H1 (cell line): ENCODE measurements at regions not wholly inside any gene's neighbourhood (a gene's known extent, or its start where the extent isn't known, plus 50 kb on each side); places are given as distances from the start of the nearest gene placed in this dataset.

Experiments used
- CTCF ChIA-PET: fragments of 300-600 bp; sonication (Branson Sonifier 250); formaldehyde crosslinking; loops from one replicate; lab custom pipeline; 2021; ENCODE audit not compliant: partially characterized antibody; lab: Charles Lee
- POLR2A ChIA-PET: fragments of 300-600 bp; sonication (Branson Sonifier 250); formaldehyde crosslinking; loops from one replicate; lab custom pipeline; 2021; ENCODE audit warnings: inconsistent platforms; ENCODE audit not compliant: partially characterized antibody; lab: Charles Lee
- DNase-seq, 2 experiments: peaks; one replicate each; pipeline versions ENCODE4 v3.0.0 to v3.0.0-alpha.2; 2010 to 2022; ENCODE audit warnings: low spot score in 2 of 2, low read depth in 1 of 2, mixed read lengths in 1 of 2
- FAIRE-seq: peaks from 2 replicates; lab custom pipeline; 2011; peaks lifted over from hg19 to GRCh38; lab: Jason Lieb, UNC
- H2AFZ ChIP-seq: 2 replicates; pipeline ENCODE4 v1.8.1; 2012; ENCODE audit warnings: low read length, inconsistent platforms
- H2AK5ac ChIP-seq: 2 replicates; pipeline ENCODE4 v1.6.1; 2013; ENCODE audit warnings: low read depth, low read length
- H2BK120ac ChIP-seq: replicated peaks from 2 replicates; pipeline ENCODE3; 2013; ENCODE audit warnings: low read depth, low read length, inconsistent platforms
- H2BK12ac ChIP-seq: 2 replicates; pipeline ENCODE4 v1.6.1; 2013; ENCODE audit warnings: low read depth, low read length
- H2BK15ac ChIP-seq: 2 replicates; pipeline ENCODE4 v1.6.1; 2013; ENCODE audit warnings: low read length
- H2BK20ac ChIP-seq: 2 replicates; pipeline ENCODE4 v1.6.1; 2013; ENCODE audit warnings: low read length
- H2BK5ac ChIP-seq: 2 replicates; pipeline ENCODE4 v1.6.1; 2013; ENCODE audit warnings: low read depth, low read length
- H3K14ac ChIP-seq: 2 replicates; pipeline ENCODE4 v1.6.1; 2013; ENCODE audit warnings: inconsistent platforms; ENCODE audit not compliant: insufficient read length
- H3K18ac ChIP-seq: 2 replicates; pipeline ENCODE4 v1.6.1; 2013; ENCODE audit warnings: low read length; ENCODE audit errors: extremely low read depth
- H3K23ac ChIP-seq: 2 replicates; pipeline ENCODE4 v1.6.1; 2013; ENCODE audit warnings: inconsistent platforms; ENCODE audit not compliant: insufficient read length
- H3K23me2 ChIP-seq: 2 replicates; pipeline ENCODE4 v1.6.1; 2013; ENCODE audit warnings: low read depth, low read length
- H3K27ac ChIP-seq: 2 replicates; pipeline ENCODE4 v1.6.1; 2011; ENCODE audit warnings: low read depth, low read length, inconsistent platforms
- H3K27me3 ChIP-seq, 4 experiments: replicated peaks in 1 of 4; 1 replicate in 1 of 4; 2 replicates in 3 of 4; pipeline versions ENCODE4 v1.6.1 to v1.8.1; 2011 to 2013; ENCODE audit warnings: low read length in 3 of 4, mild to moderate bottlenecking in 3 of 4, inconsistent platforms in 2 of 4, mixed read lengths in 2 of 4, moderate library complexity in 1 of 4; ENCODE audit not compliant: control insufficient read depth in 3 of 4, insufficient read depth in 3 of 4; ENCODE audit errors: extremely low read depth in 1 of 4
- H3K36me3 ChIP-seq, 4 experiments: 2 replicates each; pipeline versions ENCODE4 v1.6.1 to v1.8.1; 2011 to 2013; ENCODE audit warnings: mild to moderate bottlenecking in 4 of 4, low read length in 3 of 4, moderate library complexity in 2 of 4, control low read depth in 1 of 4, inconsistent platforms in 1 of 4; ENCODE audit not compliant: insufficient read depth in 4 of 4, control insufficient read depth in 2 of 4
- H3K4ac ChIP-seq: replicated peaks from 2 replicates; pipeline ENCODE3; 2013; ENCODE audit warnings: low read length, low read depth, mixed read lengths, inconsistent platforms; ENCODE audit not compliant: insufficient read length
- H3K4me1 ChIP-seq, 4 experiments: replicated peaks in 1 of 4; 1 replicate in 1 of 4; 2 replicates in 3 of 4; pipeline versions ENCODE4 v1.6.1 to v1.8.1; 2011 to 2013; ENCODE audit warnings: low read length in 3 of 4, inconsistent platforms in 2 of 4, mixed read lengths in 1 of 4; ENCODE audit not compliant: insufficient read depth in 4 of 4, control insufficient read depth in 3 of 4
- H3K4me2 ChIP-seq, 2 experiments: 2 replicates each; pipeline versions ENCODE4 v1.6.1 to v1.8.1; 2011 to 2013; ENCODE audit warnings: low read depth in 2 of 2, low read length in 2 of 2, control low read depth in 1 of 2, inconsistent platforms in 1 of 2, mild to moderate bottlenecking in 1 of 2; ENCODE audit not compliant: insufficient read depth in 1 of 2
- H3K4me3 ChIP-seq, 4 experiments: fragments of 200-600, 300-600 bp in 1 of 4; sonication (generic), shearing (Covaris generic), sonication (Bioruptor Twin) in 1 of 4; 2 replicates each; pipeline versions ENCODE4 v1.5.1 to v1.8.1; 2011 to 2016; ENCODE audit warnings: low read length in 4 of 4, low read depth in 3 of 4, control low read depth in 2 of 4, inconsistent platforms in 2 of 4, mild to moderate bottlenecking in 2 of 4, mixed read lengths in 1 of 4, moderate library complexity in 1 of 4; ENCODE audit not compliant: insufficient read depth in 2 of 4; ENCODE audit errors: extremely low read depth in 1 of 4
- H3K56ac ChIP-seq: replicated peaks from 2 replicates; pipeline ENCODE3; 2013; ENCODE audit warnings: low read depth, mild to moderate bottlenecking, mixed read lengths, low read length, inconsistent platforms; ENCODE audit not compliant: insufficient read length
- H3K79me1 ChIP-seq: 2 replicates; pipeline ENCODE4 v1.6.1; 2013; ENCODE audit warnings: low read depth, low read length, control low read depth
- H3K79me2 ChIP-seq, 2 experiments: 2 replicates each; pipeline versions ENCODE4 v1.6.1 to v1.8.1; 2012 to 2013; ENCODE audit warnings: low read length in 2 of 2, mild to moderate bottlenecking in 2 of 2, inconsistent platforms in 1 of 2; ENCODE audit not compliant: insufficient read depth in 2 of 2, control insufficient read depth in 1 of 2
- H3K9ac ChIP-seq, 4 experiments: replicated peaks in 1 of 4; 1 replicate in 1 of 4; 2 replicates in 3 of 4; pipeline versions ENCODE4 v1.6.1 to v1.8.1; 2011 to 2013; ENCODE audit warnings: low read depth in 3 of 4, low read length in 3 of 4, control low read depth in 2 of 4, mild to moderate bottlenecking in 2 of 4, moderate library complexity in 2 of 4, inconsistent platforms in 1 of 4; ENCODE audit errors: extremely low read depth in 1 of 4
- H3K9me3 ChIP-seq, 2 experiments: 2 replicates each; pipeline versions ENCODE4 v1.6.1 to v1.8.1; 2012 to 2013; ENCODE audit warnings: mild to moderate bottlenecking in 2 of 2, moderate library complexity in 2 of 2, control low read depth in 1 of 2, inconsistent platforms in 1 of 2, low read depth in 1 of 2, low read length in 1 of 2, mixed read lengths in 1 of 2; ENCODE audit not compliant: insufficient read depth in 2 of 2
- H4K20me1 ChIP-seq, 2 experiments: replicated peaks in 1 of 2; 2 replicates each; pipeline versions ENCODE3 to v1.8.1; 2011 to 2013; ENCODE audit warnings: inconsistent platforms in 2 of 2, low read length in 2 of 2, mild to moderate bottlenecking in 1 of 2; ENCODE audit not compliant: insufficient read depth in 2 of 2, control insufficient read depth in 1 of 2
- H4K5ac ChIP-seq: 2 replicates; pipeline ENCODE4 v1.6.1; 2013; ENCODE audit warnings: low read length, low read depth, mixed read lengths, inconsistent platforms; ENCODE audit not compliant: insufficient read length
- H4K8ac ChIP-seq: 2 replicates; pipeline ENCODE4 v1.8.0; 2013; ENCODE audit warnings: mild to moderate bottlenecking, moderate library complexity, low read length, inconsistent platforms; ENCODE audit not compliant: insufficient read depth; ENCODE audit errors: extremely low read depth
- H4K91ac ChIP-seq: replicated peaks from 2 replicates; pipeline ENCODE3; 2013; ENCODE audit warnings: low read length, mixed read lengths, inconsistent platforms; ENCODE audit not compliant: insufficient read length
- ATF3 ChIP-seq: IDR thresholded peaks from 2 replicates; pipeline ENCODE4 v1.6.1; 2011; ENCODE audit warnings: low read depth, mild to moderate bottlenecking, low read length; ENCODE audit not compliant: insufficient read depth
- BACH1 ChIP-seq: IDR thresholded peaks from 2 replicates; pipeline ENCODE4 v1.6.1; 2012; ENCODE audit warnings: low read length, improper control_type of control experiment
- FOSL1 ChIP-seq: IDR thresholded peaks from 2 replicates; pipeline ENCODE4 v1.6.1; 2011; ENCODE audit warnings: mild to moderate bottlenecking, low read depth, low read length, moderate library complexity; ENCODE audit not compliant: insufficient read depth
- HDAC2 ChIP-seq, 2 experiments: fragments of 300-600 bp in 1 of 2; sonication (generic) in 1 of 2; IDR thresholded peaks; 2 replicates each; pipeline ENCODE4 v1.6.1; 2011 to 2012; ENCODE audit warnings: low read depth in 2 of 2, low read length in 2 of 2, mild to moderate bottlenecking in 2 of 2, moderate library complexity in 2 of 2, borderline replicate concordance in 1 of 2, inconsistent platforms in 1 of 2
- JUND ChIP-seq: IDR thresholded peaks from 2 replicates; pipeline ENCODE4 v1.6.1; 2011; ENCODE audit warnings: mild to moderate bottlenecking, improper control_type of control experiment, low read length
- KDM4A ChIP-seq: IDR thresholded peaks from one replicate; pipeline ENCODE4 v1.7.1; 2012; ENCODE audit warnings: low read depth, mild to moderate bottlenecking, moderate library complexity, low read length, inconsistent platforms; ENCODE audit not compliant: severe bottlenecking
- MAFK ChIP-seq: IDR thresholded peaks from 2 replicates; pipeline ENCODE4 v1.6.1; 2012; ENCODE audit warnings: low read depth, mild to moderate bottlenecking, improper control_type of control experiment, low read length
- NANOG ChIP-seq: IDR thresholded peaks from 2 replicates; pipeline ENCODE4 v1.6.1; 2011; ENCODE audit warnings: low read length, low read depth, mild to moderate bottlenecking, inconsistent platforms; ENCODE audit not compliant: insufficient read depth, poor library complexity, severe bottlenecking
- SP2 ChIP-seq: IDR thresholded peaks from 2 replicates; pipeline ENCODE4 v1.6.1; 2012; ENCODE audit warnings: mild to moderate bottlenecking, low read length, inconsistent platforms
- SUZ12 ChIP-seq: fragments of 200-600 bp; sonication (generic); IDR thresholded peaks from 2 replicates; pipeline ENCODE4 v1.6.1; 2012; ENCODE audit warnings: mild to moderate bottlenecking, inconsistent platforms, low read length, moderate library complexity, mixed read lengths
- YY1 ChIP-seq: IDR thresholded peaks from 2 replicates; pipeline ENCODE4 v1.6.1; 2011; ENCODE audit warnings: low read depth, mild to moderate bottlenecking, low read length
- WGBS, 2 experiments: shearing (Covaris generic) in 1 of 2; methylation state at CpG; one replicate each; pipeline versions ENCODE4 v1.1.6 to v1.1.7; 2013 to 2015; ENCODE audit warnings: low lambda C conversion rate in 2 of 2, mixed read lengths in 2 of 2, inconsistent platforms in 1 of 2, low coverage in 1 of 2, missing lambda C conversion rate in 1 of 2; ENCODE audit not compliant: insufficient replicate concordance in 2 of 2, insufficient coverage in 1 of 2, insufficient read length in 1 of 2; ENCODE audit errors: extremely low coverage in 1 of 2, missing lambda C conversion rate in 1 of 2; 5-methylcytosine and 5-hydroxymethylcytosine counted together

GRCh38 chr2:150162241-150162942, 325.1 kb downstream of the RND3 start:
- Histone ChIP-seq H4K5ac (no peak overlapping the region), H3K18ac (no peak overlapping the region), H4K91ac (no peak overlapping the region), H2BK12ac (no peak overlapping the region), H4K8ac (no peak overlapping the region), H2BK5ac (no peak overlapping the region), H3K36me3 (no peaks in the 10 kb centered on the region), H4K20me1 (no peaks in the 10 kb centered on the region), H2BK20ac (no peak overlapping the region), H3K4me2 (no peak overlapping the region), H2BK15ac (no peak overlapping the region), H3K9me3 (no peaks in the 10 kb centered on the region), H3K9ac (no peak overlapping the region), H3K56ac (no peak overlapping the region), H3K23ac (no peak overlapping the region), H2AK5ac (no peak overlapping the region), H3K4ac (no peak overlapping the region), H2AFZ (no peak overlapping the region), H2BK120ac (no peak overlapping the region), H3K4me1 (no peaks in the 10 kb centered on the region; a peak in 1 of 7 replicates), H3K4me3 (no peak overlapping the region), H3K79me1 (no peaks in the 10 kb centered on the region), H3K27ac (no peak overlapping the region), H3K23me2 (no peaks in the 10 kb centered on the region), H3K27me3 (no peaks in the 10 kb centered on the region), H3K14ac (no peak overlapping the region), H3K79me2 (no peaks in the 10 kb centered on the region)
- TF ChIP-seq HDAC2 (IDR thresholded peaks at IDR 0.05; ENCODE audit: borderline replicate concordance in 1 of 2, low read depth in 2 of 2, low read length in 2 of 2) = no peak
- no peak for TF ChIP-seq SP2
- TF ChIP-seq FOSL1 = no peak
- TF ChIP-seq BACH1 = no peak
- TF ChIP-seq SUZ12 = no peak
- no peak for TF ChIP-seq MAFK
- TF ChIP-seq JUND = no peak
- TF ChIP-seq YY1 = no peak
- TF ChIP-seq NANOG = no peak
- TF ChIP-seq KDM4A = no peak
- TF ChIP-seq ATF3 = no peak
- ChIA-PET CTCF (interaction anchor here (1.3 to 1.4 kb wide), 2 partner anchors 8 to 10 kb away, joined by 3 read pairs; no protein-coding TSS in a partner anchor), POLR2A (no interaction called here)
- FAIRE-seq = no peak
- no peak for DNase-seq
- WGBS, 2 experiments = 94% methylated on average over 6 of the region's 6 CpGs; no CpG with 5 or more reads in 1 of the 2 experiments
